NCI-H2081 treated with DMSO at 0.1 percent for 48 hours (cell line): ENCODE measurements at regions not wholly inside any gene's neighbourhood (a gene's known extent, or its start where the extent isn't known, plus 50 kb on each side); places are given as distances from the start of the nearest gene placed in this dataset.

Experiments
- DNase-seq: peaks from one replicate; lab custom pipeline; 2025; lab: John Stamatoyannopoulos, UW

- no peak for DNase-seq
Observed at GRCh38 chr4:63505714-63506460, 903.4 kb downstream of the TECRL start.

- DNase-seq: no peak
Observed at GRCh38 chr4:63493265-63493664, 916.0 kb downstream of the TECRL start.

GRCh38 chr4:63492515-63492914, 916.7 kb downstream of the TECRL start:
- no peak for DNase-seq

GRCh38 chr4:63464393-63464792, 944.9 kb downstream of the TECRL start:
- no peak for DNase-seq

- DNase-seq: no peak
Observed at GRCh38 chr4:63460075-63460474, 949.2 kb downstream of the TECRL start.

GRCh38 chr4:63459329-63459728, 949.9 kb downstream of the TECRL start:
- DNase-seq: no peak

GRCh38 chr4:63458010-63458409, 951.2 kb downstream of the TECRL start:
- DNase-seq: no peak

- no peak for DNase-seq
Observed at GRCh38 chr4:63440236-63440635, 969.0 kb downstream of the TECRL start.

- DNase-seq: no peak
Observed at GRCh38 chr4:63430105-63430504, 979.1 kb downstream of the TECRL start.

- DNase-seq: no peak
Observed at GRCh38 chr4:63396269-63396668, 1013.0 kb downstream of the TECRL start.

- no peak for DNase-seq
Observed at GRCh38 chr4:63393544-63393943, 1015.7 kb downstream of the TECRL start.

- no peak for DNase-seq
Observed at GRCh38 chr4:63379750-63380522, 1029.3 kb downstream of the TECRL start.

- no peak for DNase-seq
Observed at GRCh38 chr4:63371001-63371400, 1038.2 kb downstream of the TECRL start.

- no peak for DNase-seq
Observed at GRCh38 chr4:63361628-63362027, 1047.6 kb downstream of the TECRL start.

- no peak for DNase-seq
Observed at GRCh38 chr4:63361066-63361465, 1048.2 kb downstream of the TECRL start.

GRCh38 chr4:63349674-63350025, 1059.6 kb downstream of the TECRL start:
- DNase-seq: no peak

GRCh38 chr4:63348735-63349673, 1060.2 kb downstream of the TECRL start:
- no peak for DNase-seq

GRCh38 chr4:63325140-63325539, 1084.1 kb downstream of the TECRL start:
- DNase-seq: no peak

GRCh38 chr4:63316633-63317032, 1092.6 kb downstream of the TECRL start:
- no peak for DNase-seq

GRCh38 chr4:63315651-63316050, 1093.6 kb downstream of the TECRL start:
- DNase-seq: no peak

- no peak for DNase-seq
Observed at GRCh38 chr4:63308697-63309096, 1100.6 kb downstream of the TECRL start.

GRCh38 chr4:63302792-63303191, 1106.5 kb downstream of the TECRL start:
- DNase-seq: no peak
